UCSD-AML1 (cell line): ENCODE measurements at regions not wholly inside any gene's neighbourhood (a gene's known extent, or its start where the extent isn't known, plus 50 kb on each side); places are given as distances from the start of the nearest gene placed in this dataset.

Experiments
- DNase-seq: peaks from one replicate; lab custom pipeline; 2025; ENCODE audit not compliant: unreplicated experiment; lab: John Stamatoyannopoulos, UW

GRCh38 chr6:157755746-157756411 lies 67.2 kb upstream of the SNX9 start:
- no peak for DNase-seq

DNA sequence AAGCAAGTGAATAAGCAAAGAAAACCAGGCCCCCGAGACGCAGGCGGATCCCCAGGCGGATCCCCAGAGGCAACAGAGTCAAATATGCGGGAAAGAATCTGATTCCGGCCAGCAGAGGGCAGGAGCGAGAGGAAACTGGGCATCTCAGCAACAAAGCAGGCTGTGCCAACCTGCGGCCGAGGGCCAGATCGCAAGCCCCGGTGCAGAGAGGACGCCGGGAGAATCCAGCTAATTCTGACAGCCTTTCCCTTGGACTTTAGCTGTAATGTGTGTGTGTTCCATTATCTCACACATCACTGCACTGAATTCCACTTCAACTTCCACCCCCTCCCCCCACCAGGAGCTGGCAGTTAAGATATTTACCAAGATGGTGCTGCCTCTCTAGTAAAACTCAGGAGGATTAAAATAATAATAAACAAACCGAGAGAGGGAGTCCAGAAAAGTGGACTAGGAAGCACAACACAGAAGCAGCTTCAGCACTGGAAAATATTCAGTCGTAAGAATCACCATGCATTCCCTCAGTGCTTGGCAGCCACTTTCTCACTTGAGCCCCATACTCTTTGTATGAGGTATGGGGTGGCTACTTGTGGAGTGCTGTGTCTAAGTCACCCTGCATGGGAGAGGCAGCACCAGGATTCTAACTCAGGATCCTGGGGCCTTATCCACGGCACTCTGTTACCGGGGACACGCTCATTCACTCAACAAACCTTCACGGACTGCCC lies 66.2 kb upstream of the SNX9 start:
- peak; percentile 78 for DNase-seq

- DNase-seq, result no peak
Observed at GRCh38 chr6:157757430-157758403, 65.3 kb upstream of the SNX9 start.

DNA sequence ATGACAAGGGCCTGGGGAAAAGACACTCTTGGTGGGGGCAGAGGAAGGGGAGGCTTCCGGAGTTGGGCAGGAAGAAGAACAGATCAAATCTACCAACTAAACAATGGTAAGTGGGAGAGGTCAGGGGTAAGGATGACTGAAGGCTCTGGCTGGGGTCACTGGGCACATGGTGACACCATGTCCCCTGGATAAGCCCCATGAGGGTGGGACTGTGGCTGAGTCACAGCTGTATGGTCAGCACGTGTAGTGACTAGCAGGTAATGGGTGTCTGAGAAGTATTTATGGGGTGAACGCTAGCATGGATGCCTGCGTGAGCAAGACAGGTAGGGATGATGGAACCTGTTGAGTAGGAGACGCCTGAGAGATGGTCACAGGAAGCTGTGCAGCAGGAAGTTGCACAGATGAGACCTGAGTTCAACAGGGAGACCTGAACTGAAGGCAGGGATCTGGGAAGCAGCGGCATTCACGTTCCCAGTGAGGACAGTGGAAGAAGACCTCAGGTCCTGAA lies 64.5 kb upstream of the SNX9 start:
- no peak for DNase-seq

- no peak for DNase-seq
Observed at GRCh38 chr6:157759028-157759427, 64.0 kb upstream of the SNX9 start.

DNA sequence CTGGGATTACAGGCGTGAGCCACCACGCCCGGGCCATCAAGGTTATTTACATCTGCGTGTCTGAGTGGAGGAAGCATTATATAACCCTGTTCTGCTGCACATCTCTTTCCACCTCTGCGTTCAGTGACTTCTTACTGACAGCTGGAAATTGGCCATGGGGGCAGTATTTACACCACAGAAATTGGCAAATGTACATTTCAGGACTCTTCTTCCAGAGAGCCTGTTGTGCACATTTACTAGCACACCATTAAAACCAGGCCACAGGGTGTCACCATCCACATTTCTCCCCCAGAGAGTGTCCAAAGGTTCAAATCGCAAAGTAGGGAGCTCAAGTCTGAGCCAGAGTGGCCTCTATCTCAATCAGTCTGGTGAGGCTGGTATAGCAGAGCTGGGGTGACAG lies 62.9 kb upstream of the SNX9 start:
- DNase-seq, result no peak

DNA sequence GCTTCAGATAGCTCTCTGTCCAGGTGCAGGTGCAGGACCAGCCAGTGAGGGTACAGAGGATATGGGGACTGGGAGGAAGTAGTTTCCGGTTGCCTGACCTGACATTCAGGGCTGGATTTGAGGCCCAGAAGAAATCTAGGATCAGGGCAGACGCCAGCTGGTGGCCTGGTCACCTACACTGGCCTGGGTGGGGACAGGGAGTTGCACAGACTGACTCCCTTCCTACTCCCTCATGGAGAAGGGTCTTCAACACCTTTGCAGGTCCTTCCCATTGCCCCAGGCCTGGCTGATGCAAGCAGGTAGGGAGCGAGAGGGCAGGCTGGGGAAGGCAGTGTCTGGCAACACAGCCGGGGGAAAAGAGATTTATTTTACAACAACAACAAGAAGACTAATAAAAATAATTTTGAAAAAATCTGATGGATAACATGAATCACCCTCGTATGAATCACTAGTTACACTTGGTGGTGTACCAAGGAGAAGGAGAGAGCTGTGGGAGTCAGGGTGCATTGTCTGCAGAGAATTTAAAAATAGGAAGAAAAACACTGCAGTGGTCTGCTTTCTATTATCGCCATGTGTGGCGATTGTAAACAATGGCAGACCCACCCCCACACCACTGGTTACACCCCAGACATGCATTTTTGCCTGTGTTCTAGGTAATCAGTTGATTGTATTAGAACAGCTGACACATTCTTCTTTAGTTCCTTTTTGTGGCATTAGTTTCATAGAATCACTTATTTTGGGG lies 62.3 kb upstream of the SNX9 start:
- DNase-seq, result no peak

- no peak for DNase-seq
Observed at GRCh38 chr6:157761331-157761921, 61.6 kb upstream of the SNX9 start.

DNA sequence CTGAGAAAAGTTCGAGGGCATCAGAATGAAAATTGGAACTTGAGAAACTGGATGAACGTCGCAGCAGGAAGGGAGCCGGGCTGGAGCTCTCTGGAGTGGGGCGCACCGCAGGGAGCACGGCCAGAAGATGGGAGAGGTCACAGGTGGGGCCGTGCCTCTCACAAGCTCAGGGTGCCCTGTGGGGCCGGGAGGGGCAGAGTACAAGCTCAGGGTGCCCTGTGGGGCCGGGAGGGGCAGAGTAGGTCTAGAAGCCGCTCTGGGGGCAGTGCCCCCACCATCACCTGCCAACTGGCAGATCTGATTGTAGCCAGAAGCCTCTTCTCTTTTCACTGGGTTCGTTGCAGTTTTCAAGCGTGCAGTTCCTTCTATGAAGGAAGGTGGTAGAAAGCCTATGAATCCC lies 61.1 kb upstream of the SNX9 start:
- DNase-seq, result no peak

DNA sequence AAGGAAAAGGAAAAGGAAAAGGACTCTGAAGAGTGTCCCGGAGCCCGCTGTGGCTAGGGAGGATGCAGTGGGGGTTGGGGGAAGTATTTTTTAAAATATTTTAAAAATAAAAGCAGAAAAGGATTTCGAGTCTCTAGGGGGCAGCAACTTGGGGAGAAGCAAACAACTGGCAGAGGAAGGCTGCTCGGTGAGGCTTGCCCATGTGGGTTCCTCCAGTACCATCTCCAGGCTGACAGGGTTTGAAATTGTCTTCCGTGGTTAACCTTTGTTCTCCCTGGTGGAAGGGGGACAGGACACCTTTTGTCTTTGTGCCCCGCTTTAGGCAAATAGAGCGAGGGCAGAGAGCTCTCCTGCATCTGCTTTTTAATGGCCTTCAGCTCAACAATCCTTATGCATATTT lies 60.4 kb upstream of the SNX9 start:
- DNase-seq, result no peak

DNA sequence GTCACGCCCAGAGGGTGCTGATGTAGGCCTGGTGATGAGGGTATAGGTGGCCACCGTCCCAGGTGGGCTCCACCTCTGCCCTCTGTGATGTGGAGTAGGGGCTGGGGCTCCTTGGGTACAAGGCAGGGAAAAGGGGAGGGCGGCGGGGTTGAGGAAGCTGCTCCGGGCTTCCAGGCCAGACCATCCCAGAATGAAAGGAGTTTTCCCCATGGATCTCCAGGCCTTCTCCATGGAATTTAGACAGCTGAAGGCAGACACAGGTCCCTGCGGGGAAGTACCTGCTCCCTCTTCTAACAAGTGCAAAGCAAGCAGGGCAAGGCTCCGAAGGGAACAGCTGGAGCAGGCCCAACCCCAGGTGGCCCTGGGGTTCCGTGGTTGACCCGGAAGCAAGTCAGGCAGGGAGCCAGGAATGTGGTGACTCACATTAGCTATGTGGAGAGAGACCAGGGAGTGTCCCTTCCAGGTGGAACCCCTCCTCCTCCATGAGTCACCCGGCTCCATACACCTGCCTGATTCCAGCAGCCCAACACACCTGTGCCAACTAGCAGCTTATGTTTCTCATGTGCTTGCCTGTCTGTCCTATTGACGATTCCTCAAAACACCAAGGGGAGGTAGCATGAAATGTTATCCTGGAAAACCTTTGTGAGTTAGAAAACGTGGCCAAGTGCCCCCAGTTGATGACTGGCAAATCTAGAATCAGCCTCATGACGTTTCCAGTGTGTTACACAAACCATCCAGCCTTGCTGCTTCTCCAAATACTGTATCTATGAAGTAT lies 59.7 kb upstream of the SNX9 start:
- no peak for DNase-seq

DNA sequence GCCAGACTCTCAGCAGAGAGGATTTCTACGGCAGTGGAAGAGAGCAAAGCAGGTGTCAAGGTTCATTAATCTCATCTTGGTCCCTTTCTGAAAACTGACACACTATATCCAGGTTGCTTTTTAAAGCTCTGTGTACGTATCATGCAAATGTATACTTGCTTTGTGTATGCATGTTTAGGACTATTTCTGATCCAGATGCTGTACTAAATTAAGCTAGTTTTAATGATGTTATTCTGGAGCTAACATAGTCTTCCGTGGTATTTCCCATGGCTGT lies 59.2 kb upstream of the SNX9 start:
- DNase-seq, result no peak

- peak; percentile 81 for DNase-seq
Observed at GRCh38 chr6:157764178-157765068, 58.6 kb upstream of the SNX9 start.

DNA sequence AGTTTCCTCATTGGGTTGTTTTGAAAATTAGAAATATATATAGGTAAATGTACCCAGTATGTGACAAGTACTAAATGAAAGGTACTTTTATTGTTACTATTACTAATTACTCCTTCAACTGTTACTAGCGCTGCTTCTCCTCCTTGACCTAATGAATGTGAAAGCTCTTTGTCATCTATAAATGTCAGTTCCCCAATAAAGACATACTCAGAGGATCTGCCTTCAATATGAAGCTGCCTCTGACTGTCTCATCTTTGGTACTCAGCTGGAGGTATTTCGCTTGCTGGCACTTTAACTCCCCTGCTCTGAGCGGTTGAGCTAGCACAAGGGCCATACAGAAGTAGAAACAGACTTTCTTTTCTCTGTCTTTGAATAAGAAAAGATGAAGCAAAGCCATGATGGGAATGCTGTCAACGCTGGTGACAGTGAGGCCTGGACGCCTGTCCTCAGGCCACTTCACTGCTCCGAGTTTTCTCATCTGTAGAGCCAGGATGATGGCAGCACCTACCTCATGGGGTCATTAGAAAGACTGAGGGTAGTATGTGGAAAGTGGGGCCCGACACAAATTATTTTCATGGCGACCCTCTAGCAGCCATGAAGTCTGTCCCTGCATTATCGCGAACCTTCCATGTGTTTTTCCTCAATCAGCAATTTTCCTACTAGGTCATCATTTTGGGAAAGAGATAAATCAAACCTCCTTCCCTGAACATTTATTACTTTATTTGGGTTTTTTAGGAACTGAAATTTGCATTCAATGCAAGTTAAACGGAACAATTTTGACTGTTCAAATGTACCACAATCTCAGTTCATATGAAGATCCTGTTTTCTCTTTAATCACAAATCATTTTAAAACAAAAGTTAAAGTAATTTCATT lies 55.9 kb upstream of the SNX9 start:
- DNase-seq, result no peak

- DNase-seq, result no peak
Observed at GRCh38 chr6:157767775-157768156, 55.3 kb upstream of the SNX9 start.

DNA sequence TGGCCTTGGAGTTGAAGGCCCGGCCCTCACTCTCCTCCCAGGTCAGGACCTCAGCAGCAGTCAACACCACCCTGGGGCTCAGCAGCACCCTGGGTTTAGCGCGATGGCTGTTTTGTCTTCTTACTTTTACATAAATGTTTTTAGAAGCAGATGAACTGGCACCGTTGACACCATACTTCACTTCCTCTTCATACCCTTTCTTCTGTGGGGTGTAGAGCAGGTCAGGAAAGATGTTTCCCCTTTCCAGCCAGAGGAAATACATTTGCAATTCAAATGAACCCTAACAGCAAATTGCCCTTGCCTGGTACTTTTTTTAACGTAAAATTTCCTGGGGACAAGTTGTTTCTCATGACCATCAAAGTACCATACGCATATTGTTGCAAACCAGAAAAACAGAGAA lies 54.7 kb upstream of the SNX9 start:
- DNase-seq, result no peak

DNA sequence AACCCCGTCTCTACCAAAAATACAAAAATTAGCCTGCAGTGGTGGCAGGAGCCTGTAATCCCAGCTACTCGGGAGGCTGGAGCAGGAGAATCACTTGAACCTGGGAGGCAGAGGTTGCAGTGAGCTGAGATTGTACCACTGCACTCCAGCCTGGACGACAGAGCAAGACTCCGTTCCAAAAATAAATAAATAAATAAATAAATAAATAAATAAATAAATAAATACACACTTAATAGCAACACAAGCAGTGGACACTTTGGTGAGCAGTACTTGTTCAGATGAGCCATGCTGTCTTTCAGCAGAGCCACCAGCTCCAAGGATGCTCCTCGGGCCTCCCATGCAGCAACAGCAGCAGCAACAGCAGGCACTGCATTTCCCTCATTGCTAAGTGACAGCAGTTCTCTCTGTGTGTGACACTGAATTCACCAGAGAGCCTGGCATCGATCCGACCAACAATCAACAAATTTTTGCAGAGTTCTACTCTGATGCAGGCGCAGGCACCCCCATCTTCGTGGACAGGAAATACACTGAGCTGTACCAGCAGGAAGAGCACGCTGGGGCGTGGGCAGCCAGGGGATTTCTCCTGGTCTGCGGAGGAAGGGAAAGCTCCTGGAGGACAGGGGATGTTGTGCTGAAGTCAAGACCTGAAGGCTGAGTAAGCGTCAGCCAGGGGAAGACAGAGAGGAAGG lies 54.0 kb upstream of the SNX9 start:
- DNase-seq, result no peak
